ENCODE measurements at regions not wholly inside any gene's neighbourhood (a gene's known extent, or its start where the extent isn't known, plus 50 kb on each side); places are given as distances from the start of the nearest gene placed in this dataset.
A peak's percentile ranks its signal among the peaks of the same experiment; 100 is the strongest.

DNA sequence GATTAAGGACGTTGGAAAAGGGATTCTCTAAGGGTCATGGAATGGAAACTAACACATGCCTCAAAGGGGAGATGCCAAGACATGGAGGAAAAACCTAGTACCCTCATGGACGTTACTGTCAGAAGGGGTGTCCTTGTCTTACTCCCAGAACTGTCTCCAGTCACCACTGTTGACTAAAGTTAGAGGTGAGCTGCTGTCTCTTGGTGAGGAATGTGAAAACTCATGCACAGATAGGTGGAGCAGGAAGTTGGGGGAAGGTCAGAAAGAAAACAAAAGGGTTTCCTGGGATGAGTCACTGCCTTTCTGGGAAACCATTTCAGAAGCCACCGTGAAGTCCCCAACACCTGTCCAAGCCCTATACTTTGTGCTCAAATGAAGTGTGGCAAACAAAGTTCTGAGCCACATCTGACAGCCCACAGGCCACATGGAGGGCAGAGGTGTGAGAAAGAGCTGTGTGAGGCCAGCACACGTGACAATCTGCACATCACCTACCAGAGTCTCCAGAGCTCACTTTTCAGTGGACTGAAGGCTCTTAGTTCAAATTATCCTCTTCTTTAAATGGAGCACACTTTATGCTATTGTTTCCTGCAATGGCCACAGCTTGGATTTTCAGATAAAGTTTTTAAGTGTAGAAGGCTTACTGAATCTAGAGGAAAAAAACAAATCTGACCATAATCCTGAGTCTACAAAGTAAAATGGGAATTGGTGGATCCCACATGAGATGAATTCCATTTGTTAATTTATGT is 92.9 kb upstream of the EGLN3 start (continued):
- TF ChIP-seq, protein P1, sequence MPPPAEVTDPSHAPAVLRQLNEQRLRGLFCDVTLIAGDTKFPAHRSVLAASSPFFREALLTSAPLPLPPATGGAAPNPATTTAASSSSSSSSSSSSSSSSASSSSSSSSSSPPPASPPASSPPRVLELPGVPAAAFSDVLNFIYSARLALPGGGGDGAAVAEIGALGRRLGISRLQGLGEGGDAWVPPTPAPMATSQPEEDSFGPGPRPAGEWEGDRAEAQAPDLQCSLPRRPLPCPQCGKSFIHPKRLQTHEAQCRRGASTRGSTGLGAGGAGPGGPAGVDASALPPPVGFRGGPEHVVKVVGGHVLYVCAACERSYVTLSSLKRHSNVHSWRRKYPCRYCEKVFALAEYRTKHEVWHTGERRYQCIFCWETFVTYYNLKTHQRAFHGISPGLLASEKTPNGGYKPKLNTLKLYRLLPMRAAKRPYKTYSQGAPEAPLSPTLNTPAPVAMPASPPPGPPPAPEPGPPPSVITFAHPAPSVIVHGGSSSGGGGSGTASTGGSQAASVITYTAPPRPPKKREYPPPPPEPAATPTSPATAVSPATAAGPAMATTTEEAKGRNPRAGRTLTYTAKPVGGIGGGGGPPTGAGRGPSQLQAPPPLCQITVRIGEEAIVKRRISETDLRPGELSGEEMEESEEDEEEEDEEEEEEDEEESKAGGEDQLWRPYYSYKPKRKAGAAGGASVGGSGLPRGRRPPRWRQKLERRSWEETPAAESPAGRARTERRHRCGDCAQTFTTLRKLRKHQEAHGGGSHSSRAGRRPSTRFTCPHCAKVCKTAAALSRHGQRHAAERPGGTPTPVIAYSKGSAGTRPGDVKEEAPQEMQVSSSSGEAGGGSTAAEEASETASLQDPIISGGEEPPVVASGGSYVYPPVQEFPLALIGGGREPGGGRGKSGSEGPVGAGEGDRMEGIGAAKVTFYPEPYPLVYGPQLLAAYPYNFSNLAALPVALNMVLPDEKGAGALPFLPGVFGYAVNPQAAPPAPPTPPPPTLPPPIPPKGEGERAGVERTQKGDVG (CRISPR knock-in tag; IDR thresholded peaks at IDR 0.05; ENCODE audit: borderline replicate concordance), result peak; percentile 86; the same call in 1 of the 2 replicates
- TF ChIP-seq FOXP4 (CRISPR knock-in tag; IDR thresholded peaks at IDR 0.05) (peak; percentile 97), DNMT1 (CRISPR knock-in tag; IDR thresholded peaks at IDR 0.05) (no peak), MXD4 (CRISPR knock-in tag; IDR thresholded peaks at IDR 0.05) (peak; percentile 100), ZBTB42 (CRISPR knock-in tag; IDR thresholded peaks at IDR 0.05) (peak; percentile 98; the same call in 1 of the 2 replicates), MTERF4 (CRISPR knock-in tag; IDR thresholded peaks at IDR 0.05) (peak; percentile 99), ZNF317 (CRISPR knock-in tag; IDR thresholded peaks at IDR 0.05) (peak; percentile 96), PHF8 (CRISPR knock-in tag; IDR thresholded peaks at IDR 0.05) (peak; percentile 45; the same call in 1 of the 2 replicates), ZMAT3 (CRISPR knock-in tag; conservative IDR thresholded peaks at IDR 0.05) (peak; percentile 100), HNRNPUL1 (IDR thresholded peaks at IDR 0.05; ENCODE audit: low read depth, low read length) (no peak), ZBTB44 (CRISPR knock-in tag; IDR thresholded peaks at IDR 0.05) (peak; percentile 93; the same call in 1 of the 2 replicates), MED8 (CRISPR knock-in tag; IDR thresholded peaks at IDR 0.05; ENCODE audit: insufficient replicate concordance) (no peak), MED1 (CRISPR knock-in tag; IDR thresholded peaks at IDR 0.05) (peak; percentile 100), SIN3A (IDR thresholded peaks at IDR 0.05; ENCODE audit: borderline replicate concordance, low read depth, low read length) (no peak), ZNF563 (CRISPR knock-in tag; IDR thresholded peaks at IDR 0.05) (peak; percentile 98; the same call in 1 of the 2 replicates), ZBTB46 (CRISPR knock-in tag; IDR thresholded peaks at IDR 0.05; ENCODE audit: borderline replicate concordance) (0 out of 2 replicates have a peak, but pooled peaks have one; percentile 6)
- TF ChIP-seq, protein P2, sequence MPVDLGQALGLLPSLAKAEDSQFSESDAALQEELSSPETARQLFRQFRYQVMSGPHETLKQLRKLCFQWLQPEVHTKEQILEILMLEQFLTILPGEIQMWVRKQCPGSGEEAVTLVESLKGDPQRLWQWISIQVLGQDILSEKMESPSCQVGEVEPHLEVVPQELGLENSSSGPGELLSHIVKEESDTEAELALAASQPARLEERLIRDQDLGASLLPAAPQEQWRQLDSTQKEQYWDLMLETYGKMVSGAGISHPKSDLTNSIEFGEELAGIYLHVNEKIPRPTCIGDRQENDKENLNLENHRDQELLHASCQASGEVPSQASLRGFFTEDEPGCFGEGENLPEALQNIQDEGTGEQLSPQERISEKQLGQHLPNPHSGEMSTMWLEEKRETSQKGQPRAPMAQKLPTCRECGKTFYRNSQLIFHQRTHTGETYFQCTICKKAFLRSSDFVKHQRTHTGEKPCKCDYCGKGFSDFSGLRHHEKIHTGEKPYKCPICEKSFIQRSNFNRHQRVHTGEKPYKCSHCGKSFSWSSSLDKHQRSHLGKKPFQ (CRISPR knock-in tag; IDR thresholded peaks at IDR 0.05; ENCODE audit: insufficient replicate concordance), result peak; percentile 98

All from HepG2 (cell line).